Small intestine (tissue), 7 donors: ENCODE measurements at regions not wholly inside any gene's neighbourhood (a gene's known extent, or its start where the extent isn't known, plus 50 kb on each side); places are given as distances from the start of the nearest gene placed in this dataset.

Experiments used
- DNase-seq, 2 donors: peaks; one replicate each; pipeline versions ENCODE4 v3.0.0 to v3.0.0-alpha.2; 2013
- FAIRE-seq: peaks from 2 replicates; lab custom pipeline; 2012; peaks lifted over from hg19 to GRCh38; lab: Jason Lieb, UNC
- H3K27ac ChIP-seq, 3 donors: one replicate each; pipeline ENCODE4 v1.5.1; 2013; ENCODE audit warnings: low read length in 2 of 3, mild to moderate bottlenecking in 2 of 3, control low read depth in 1 of 3, inconsistent platforms in 1 of 3, low read depth in 1 of 3, moderate library complexity in 1 of 3
- H3K27me3 ChIP-seq, 3 donors: one replicate each; pipeline ENCODE4 v1.6.1; 2013; ENCODE audit warnings: low read length in 3 of 3, inconsistent platforms in 1 of 3; ENCODE audit not compliant: control insufficient read depth in 3 of 3, insufficient read depth in 3 of 3
- H3K36me3 ChIP-seq, 3 donors: one replicate each; pipeline ENCODE4 v1.6.1; 2013; ENCODE audit warnings: low read length in 3 of 3, inconsistent platforms in 1 of 3, low read depth in 1 of 3, mild to moderate bottlenecking in 1 of 3, moderate library complexity in 1 of 3; ENCODE audit not compliant: control insufficient read depth in 3 of 3, insufficient read depth in 2 of 3
- H3K4me1 ChIP-seq, 3 donors: one replicate each; pipeline ENCODE4 v1.6.1; 2013; ENCODE audit warnings: low read length in 2 of 3, inconsistent platforms in 1 of 3, low read depth in 1 of 3, mild to moderate bottlenecking in 1 of 3, moderate library complexity in 1 of 3; ENCODE audit not compliant: control insufficient read depth in 3 of 3, insufficient read depth in 2 of 3
- H3K4me3 ChIP-seq, 3 donors: one replicate each; pipeline ENCODE4 v1.5.1; 2013; ENCODE audit warnings: low read length in 3 of 3, control low read depth in 1 of 3, inconsistent platforms in 1 of 3, low read depth in 1 of 3, mild to moderate bottlenecking in 1 of 3, moderate library complexity in 1 of 3
- H3K9me3 ChIP-seq, 2 donors: one replicate each; pipeline ENCODE4 v1.6.1; 2013; ENCODE audit warnings: low read depth in 1 of 2, low read length in 1 of 2; ENCODE audit not compliant: control insufficient read depth in 2 of 2, insufficient read depth in 1 of 2
- WGBS, 3 donors: extraction: QIAGEN DNeasy Blood & Tissue Kit; methylation state at CpG; one replicate each; pipeline ENCODE4 v1.1.7; 2013; 5-methylcytosine and 5-hydroxymethylcytosine counted together
- donor health status: healthy with polysubstance abuse.
- donor health status: control.
- donor health status: control.
- donor health status: Bipolar disorder and iron deficiency.
- donor health status: healthy.

DNA sequence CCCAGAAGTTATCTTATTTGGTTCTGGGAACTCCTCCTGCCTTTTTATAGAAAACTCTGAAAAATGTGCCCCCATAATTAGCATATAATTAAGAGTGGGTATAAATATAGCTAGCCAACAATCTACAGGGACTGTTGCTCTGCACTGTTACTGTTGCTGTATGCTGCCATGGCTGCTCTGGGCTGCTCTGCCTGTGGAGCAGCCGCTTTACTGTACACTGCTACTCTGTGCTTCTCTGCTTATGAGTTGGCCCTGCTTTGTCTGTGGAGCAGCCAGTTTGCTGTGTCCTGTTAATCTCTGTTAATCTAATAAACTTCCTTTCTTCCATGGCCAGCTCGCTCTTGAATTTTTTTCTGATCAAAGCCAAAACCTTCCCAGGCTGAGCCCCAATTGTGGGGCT is 2244.0 kb upstream of the ACO1 start:
- no peak for DNase-seq

DNA sequence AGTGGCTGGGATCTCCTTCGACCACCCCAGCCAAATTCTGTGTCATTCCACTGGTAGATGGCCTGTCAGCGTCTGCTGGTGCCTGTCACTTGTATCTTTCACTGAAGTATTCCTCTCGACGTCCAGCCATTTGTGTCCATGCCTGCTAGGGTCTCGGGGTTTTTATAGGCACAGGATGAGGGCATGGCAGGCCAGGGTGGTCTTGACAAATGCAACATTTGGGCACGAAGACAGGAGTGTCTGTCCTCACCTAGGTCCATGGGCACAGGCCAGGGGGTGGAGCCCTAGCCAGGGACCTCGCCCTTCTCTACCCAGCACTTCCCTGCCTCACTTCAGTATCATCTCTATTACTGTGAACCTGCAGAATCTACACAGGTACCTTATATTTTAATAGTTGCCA is 2223.9 kb upstream of the ACO1 start:
- Histone ChIP-seq H3K4me3 (no peak overlapping the region), H3K4me1 (no peaks in the 10 kb centered on the region), H3K36me3 (no peaks in the 10 kb centered on the region), H3K27ac (no peak overlapping the region), H3K27me3 (no peaks in the 10 kb centered on the region), H3K9me3 (no peaks in the 10 kb centered on the region)
- DNase-seq (no peak), FAIRE-seq (no peak)
- WGBS, 3 donors: 73 to 81% (median 81%) methylated on average over 7 of the region's 7 CpGs

More for the DNA sequence above, 2244.0 kb upstream of the ACO1 start:
- no peak overlapping the region for H3K27ac ChIP-seq
- no peaks in the 10 kb centered on the region for H3K4me1 ChIP-seq
- H3K4me3 ChIP-seq: no peak overlapping the region
- 72 to 80% (median 73%) methylated on average over 2 of the region's 2 CpGs for WGBS, 3 donors
- H3K27me3 ChIP-seq: no peaks in the 10 kb centered on the region
- no peak for FAIRE-seq
- no peaks in the 10 kb centered on the region for H3K9me3 ChIP-seq
- no peaks in the 10 kb centered on the region for H3K36me3 ChIP-seq

DNA sequence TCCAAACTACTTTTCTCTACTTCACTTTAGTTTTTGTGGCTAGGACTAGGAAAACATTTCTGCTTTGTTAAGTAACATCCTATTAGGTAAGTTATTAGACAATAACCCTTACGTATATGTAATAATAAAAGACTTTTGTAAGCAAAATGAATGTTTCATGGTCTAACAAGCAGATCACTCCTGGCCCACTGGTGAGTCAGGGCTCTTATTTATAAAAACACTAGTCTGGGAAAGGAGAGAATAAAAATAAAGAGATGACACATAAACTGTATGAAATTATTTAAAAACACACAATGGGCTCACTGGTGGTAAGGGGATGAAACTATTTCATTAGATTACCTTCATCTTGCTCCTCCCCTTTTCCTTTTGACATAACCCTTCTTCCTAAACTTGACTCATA is 2212.2 kb upstream of the ACO1 start:
- no peak for DNase-seq
- Histone ChIP-seq H3K9me3 (peaks cover 1 to 5% of the 10 kb centered on the region in 2 donors), H3K27me3 (no peaks in the 10 kb centered on the region), H3K36me3 (no peaks in the 10 kb centered on the region), H3K4me3 (no peak overlapping the region), H3K27ac (no peak overlapping the region), H3K4me1 (no peaks in the 10 kb centered on the region)
- no peak for FAIRE-seq
- WGBS, 3 donors: 79 to 89% (median 88%) methylated on average over 1 of the region's 1 CpG

DNA sequence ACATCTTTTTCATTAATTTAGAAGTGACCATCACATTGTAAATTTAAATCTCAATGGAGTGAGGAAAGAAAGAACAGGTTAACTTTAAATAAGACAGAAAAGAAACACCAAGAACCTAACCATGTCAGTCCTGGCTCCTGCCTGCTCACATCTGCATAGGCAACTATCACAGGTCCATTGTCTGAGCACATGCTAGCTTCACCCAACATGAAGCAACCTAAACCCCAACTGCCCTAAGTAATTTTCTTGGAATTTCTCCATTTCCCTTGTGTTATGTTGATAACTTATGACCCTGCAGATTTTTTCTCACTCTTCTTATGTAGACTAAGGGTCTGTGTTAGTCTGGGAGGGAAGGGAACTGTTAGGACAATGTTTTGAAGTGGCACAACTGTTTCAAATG is 2205.8 kb upstream of the ACO1 start:
- FAIRE-seq: no peak

DNA sequence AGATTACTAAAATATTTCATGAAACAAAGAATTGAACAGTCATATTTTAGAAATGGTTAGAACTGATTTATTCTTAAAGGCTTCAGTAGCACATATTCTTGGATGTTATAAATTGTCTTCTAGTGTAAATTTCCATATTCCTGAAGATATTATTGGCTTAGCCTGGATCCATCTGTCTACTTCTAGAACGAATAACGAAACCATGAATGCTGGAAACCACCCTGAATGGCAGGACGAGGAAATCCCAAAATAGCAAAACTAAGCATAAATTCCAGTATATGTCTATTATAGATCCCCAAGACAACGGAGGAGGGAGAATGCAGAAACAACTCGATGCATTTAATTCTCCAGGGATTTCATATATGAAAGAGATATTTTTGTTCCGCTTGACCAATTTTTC is 2191.0 kb upstream of the ACO1 start:
- Histone ChIP-seq H3K27ac (no peak overlapping the region), H3K27me3 (no peaks in the 10 kb centered on the region), H3K4me3 (no peak overlapping the region), H3K36me3 (no peaks in the 10 kb centered on the region), H3K4me1 (no peaks in the 10 kb centered on the region), H3K9me3 (peaks cover 0 to 10% of the 10 kb centered on the region in 2 donors)
- WGBS, 3 donors: 82 to 87% (median 86%) methylated on average over 6 of the region's 6 CpGs
- DNase-seq: no peak
- no peak for FAIRE-seq

More for the DNA sequence above, 2205.8 kb upstream of the ACO1 start:
- Histone ChIP-seq H3K9me3 (no peaks in the 10 kb centered on the region), H3K36me3 (no peaks in the 10 kb centered on the region), H3K4me3 (no peak overlapping the region), H3K4me1 (no peaks in the 10 kb centered on the region), H3K27me3 (no peaks in the 10 kb centered on the region), H3K27ac (no peak overlapping the region)
- DNase-seq: no peak

DNA sequence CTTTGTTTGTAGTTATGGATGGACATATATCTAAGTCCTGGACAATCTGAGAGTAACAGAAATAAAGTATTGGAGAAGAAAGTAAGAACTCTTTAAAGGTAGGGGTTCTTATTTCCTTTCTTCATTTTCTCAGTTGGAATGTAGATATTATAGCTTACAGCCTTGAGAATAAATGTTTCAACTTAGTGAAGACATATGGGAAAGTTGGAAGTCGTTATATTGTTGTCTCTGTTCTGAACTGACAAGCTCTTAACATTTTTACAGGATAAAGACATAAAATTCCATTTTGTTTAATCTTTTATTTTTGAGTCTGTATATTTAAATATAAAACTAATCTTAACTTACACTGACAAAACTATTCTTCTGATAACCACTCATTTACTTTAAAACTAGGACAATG is 2187.5 kb upstream of the ACO1 start:
- no peak overlapping the region for H3K4me3 ChIP-seq
- no peaks in the 10 kb centered on the region for H3K27me3 ChIP-seq
- 39 to 59% (median 50%) methylated on average over 1 of the region's 1 CpG for WGBS, 3 donors
- no peaks in the 10 kb centered on the region for H3K4me1 ChIP-seq
- no peak overlapping the region for H3K27ac ChIP-seq
- DNase-seq (no peak), FAIRE-seq (no peak)
- peaks cover 0 to 14% of the 10 kb centered on the region in 2 donors for H3K9me3 ChIP-seq
- H3K36me3 ChIP-seq: no peaks in the 10 kb centered on the region

DNA sequence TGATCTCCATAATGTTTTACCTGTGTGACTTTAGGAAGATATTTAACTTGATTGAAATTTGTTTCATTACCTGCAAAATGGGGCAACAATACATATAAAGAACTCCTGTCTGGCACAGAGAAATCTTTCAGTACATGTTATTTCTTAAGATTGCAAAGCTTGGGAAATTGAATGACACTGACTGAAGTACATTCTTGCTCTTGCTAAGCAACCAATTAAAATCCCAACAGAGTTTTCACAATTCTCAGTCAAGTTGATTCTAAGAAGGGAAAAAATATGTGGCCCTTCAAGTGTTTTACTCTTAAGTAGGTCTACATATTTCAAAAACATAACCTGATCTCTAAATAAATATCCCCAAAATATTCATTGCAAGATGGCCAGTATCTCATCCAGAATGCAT is 2187.0 kb upstream of the ACO1 start:
- H3K27me3 ChIP-seq: no peaks in the 10 kb centered on the region
- H3K4me3 ChIP-seq: no peak overlapping the region
- H3K36me3 ChIP-seq: no peaks in the 10 kb centered on the region
- no peaks in the 10 kb centered on the region for H3K4me1 ChIP-seq
- peaks cover 0 to 14% of the 10 kb centered on the region in 2 donors for H3K9me3 ChIP-seq
- no peak overlapping the region for H3K27ac ChIP-seq
- DNase-seq (no peak), FAIRE-seq (no peak)

DNA sequence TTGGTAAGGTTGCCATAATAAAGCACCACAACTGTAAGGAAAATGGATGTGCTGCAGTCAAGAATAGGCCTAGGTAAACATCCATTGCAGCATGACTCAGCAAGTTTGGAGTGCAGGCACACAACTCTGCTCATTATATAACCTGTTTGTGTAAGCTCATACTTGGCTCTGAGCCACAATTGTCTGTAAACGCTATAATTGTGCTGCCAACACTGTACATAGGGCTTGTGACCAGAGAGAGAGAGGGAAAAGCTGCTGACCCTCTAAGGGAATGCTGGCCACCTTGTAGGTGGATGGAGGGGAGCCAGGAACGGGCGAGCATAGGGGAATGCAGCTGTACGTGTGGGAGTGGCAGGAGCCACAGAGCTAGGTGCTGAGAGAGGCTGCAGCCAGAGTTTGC is 2186.5 kb upstream of the ACO1 start:
- no peaks in the 10 kb centered on the region for H3K27me3 ChIP-seq
- H3K4me3 ChIP-seq: no peak overlapping the region
- WGBS, 3 donors: 68 to 82% (median 81%) methylated on average over 4 of the region's 4 CpGs
- DNase-seq (no peak), FAIRE-seq (no peak)
- no peaks in the 10 kb centered on the region for H3K36me3 ChIP-seq
- H3K27ac ChIP-seq: no peak overlapping the region
- peaks cover 0 to 14% of the 10 kb centered on the region in 2 donors for H3K9me3 ChIP-seq
- H3K4me1 ChIP-seq: no peaks in the 10 kb centered on the region

DNA sequence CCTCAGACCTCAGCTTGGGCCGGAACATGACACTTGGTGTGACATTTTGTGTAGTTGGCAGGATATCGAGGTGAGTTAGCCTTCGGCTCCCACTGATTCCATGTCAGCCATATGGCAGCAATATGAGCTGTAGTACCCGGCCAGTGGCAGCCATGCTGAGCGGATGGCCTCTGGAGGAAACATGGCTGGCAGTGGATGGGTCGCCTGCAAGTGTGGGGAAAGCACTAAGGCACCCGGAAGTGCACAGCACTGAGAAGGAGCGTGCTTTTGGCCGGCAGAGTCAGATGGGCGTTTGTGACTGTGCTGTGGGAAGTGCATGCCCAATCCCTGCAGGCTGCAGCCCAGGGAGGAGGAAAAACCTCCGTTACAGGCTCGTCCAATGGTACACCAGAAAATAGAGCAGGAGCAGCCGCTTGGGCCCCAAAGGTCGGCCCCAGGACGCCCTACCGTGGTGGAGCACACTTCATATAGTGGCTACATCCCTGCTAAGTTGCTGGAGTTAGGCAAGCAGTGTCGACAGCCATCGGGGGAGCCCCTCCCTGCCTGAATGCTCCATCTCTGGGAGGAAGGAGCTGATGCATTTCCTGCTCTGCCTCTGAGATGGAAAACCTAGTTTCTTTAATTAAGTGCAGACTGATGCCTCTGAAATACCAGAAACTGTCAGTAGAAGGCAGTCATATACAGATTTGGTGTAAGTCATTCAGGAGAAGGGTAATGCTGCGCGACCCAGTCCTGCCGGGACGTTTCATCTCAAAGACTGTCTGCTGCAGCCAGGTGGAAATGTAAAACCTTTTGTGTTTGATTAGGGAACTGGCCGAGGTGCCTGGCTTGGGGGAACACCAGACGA is 2185.8 kb upstream of the ACO1 start:
- no peak for DNase-seq
- 82 to 89% (median 84%) methylated on average over 24 of the region's 24 CpGs for WGBS, 3 donors
- Histone ChIP-seq H3K36me3 (no peaks in the 10 kb centered on the region), H3K27me3 (no peaks in the 10 kb centered on the region), H3K4me3 (no peak overlapping the region), H3K27ac (no peak overlapping the region), H3K4me1 (no peaks in the 10 kb centered on the region), H3K9me3 (peaks cover 0 to 14% of the 10 kb centered on the region in 2 donors)
- no peak for FAIRE-seq
